Prostate gland (tissue), 2 donors: ENCODE measurements at regions not wholly inside any gene's neighbourhood (a gene's known extent, or its start where the extent isn't known, plus 50 kb on each side); places are given as distances from the start of the nearest gene placed in this dataset.

Source experiments
- CTCF ChIP-seq, 4 experiments: fragments of 200-600 bp in 2 of 4; fragments of 450-650 bp in 2 of 4; sonication (generic) in 2 of 4; IDR thresholded peaks; 1 replicate in 3 of 4; 2 replicates in 1 of 4; pipeline ENCODE4 v1.5.1; 2016 to 2019; ENCODE audit warnings: antibody characterized with exemption in 4 of 4, mild to moderate bottlenecking in 2 of 4, moderate library complexity in 2 of 4
- POLR2AphosphoS5 ChIP-seq: sonication (generic); formaldehyde crosslinking; IDR thresholded peaks from one replicate; pipeline ENCODE4 v1.6.1; 2017; ENCODE audit warnings: antibody characterized with exemption

- TF ChIP-seq POLR2AphosphoS5, result no peak
- TF ChIP-seq CTCF (IDR thresholded peaks at IDR 0.05), result no peak
Measured at GRCh38 chr9:86408121-86408520, 53.9 kb upstream of the TUT7 start.
